Stromal cell of bone marrow (primary cell): ENCODE measurements at regions not wholly inside any gene's neighbourhood (a gene's known extent, or its start where the extent isn't known, plus 50 kb on each side); places are given as distances from the start of the nearest gene placed in this dataset.

Experiments used
- DNase-seq: peaks from one replicate; pipeline ENCODE4 v3.0.0-alpha.2; 2012; ENCODE audit warnings: low read depth

DNA sequence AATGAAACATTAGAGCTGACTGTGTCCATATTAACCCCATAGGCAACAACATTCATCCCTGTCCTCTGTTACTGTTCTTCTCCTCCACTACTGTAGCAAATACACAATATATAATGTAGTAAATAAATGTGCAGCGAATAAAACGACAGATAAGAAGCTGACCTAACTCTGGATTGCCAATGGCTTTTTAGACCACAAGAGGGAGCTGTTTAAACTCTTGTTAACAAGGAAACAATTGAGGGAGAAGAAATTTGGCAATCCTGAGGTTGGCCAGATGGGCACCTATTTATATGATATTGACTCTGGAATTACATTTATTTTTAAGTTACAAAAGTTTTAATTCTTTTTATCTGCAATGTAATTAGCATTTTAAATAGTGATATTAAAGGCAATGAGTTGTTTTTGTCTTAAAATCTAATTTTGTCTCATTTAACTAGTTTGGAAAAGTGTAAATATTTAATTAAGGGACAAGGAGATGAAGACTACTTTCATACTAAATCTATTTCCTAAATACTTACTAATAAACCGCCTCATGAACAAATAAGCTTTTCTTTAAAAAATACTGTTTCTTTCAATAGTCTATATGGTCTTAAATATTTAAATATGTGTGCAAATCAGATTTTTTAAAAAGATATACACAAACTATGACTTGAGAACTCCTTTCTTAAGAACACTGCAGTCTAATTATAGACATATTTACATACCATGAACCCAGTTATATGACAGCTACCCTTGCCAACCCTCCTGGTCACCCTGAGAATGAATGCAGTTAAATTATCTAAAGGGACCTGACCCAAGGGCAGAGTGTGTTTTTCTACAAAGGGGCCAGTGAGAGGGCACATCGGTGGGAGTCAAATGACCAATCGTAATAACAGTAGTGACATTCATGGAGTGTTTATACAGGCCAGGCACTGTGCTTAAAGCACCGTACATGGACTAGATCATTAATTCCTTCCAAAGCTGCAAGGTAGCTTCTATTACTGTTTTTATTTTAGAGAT is 52.9 kb upstream of the HPF1 start:
- DNase-seq: peak; percentile 72

GRCh38 chr4:169807934-169808509 is 50.3 kb upstream of the HPF1 start:
- DNase-seq: no peak
